Loucy (cell line): ENCODE measurements at regions not wholly inside any gene's neighbourhood (a gene's known extent, or its start where the extent isn't known, plus 50 kb on each side); places are given as distances from the start of the nearest gene placed in this dataset.

Experiments
- CTCF ChIP-seq: fragments of 200-600 bp; sonication (generic); conservative IDR thresholded peaks from 2 replicates; pipeline ENCODE4 v1.5.1; 2014; ENCODE audit warnings: mild to moderate bottlenecking, antibody characterized with exemption, low read length
- EZH2phosphoT487 ChIP-seq: fragments of 200-600 bp; IDR thresholded peaks from 2 replicates; pipeline ENCODE4 v1.6.1; 2018; ENCODE audit warnings: antibody characterized with exemption, mild to moderate bottlenecking, moderate library complexity, borderline replicate concordance

GRCh38 chr1:234973426-234974250 is 155.0 kb downstream of the TOMM20 start:
- TF ChIP-seq CTCF: no peak
- no peak for TF ChIP-seq EZH2phosphoT487
